NOMO-1 treated with dmso at 0.1 percent for 144 hours (cell line): ENCODE measurements at regions not wholly inside any gene's neighbourhood (a gene's known extent, or its start where the extent isn't known, plus 50 kb on each side); places are given as distances from the start of the nearest gene placed in this dataset.

Experiments
- DNase-seq: peaks from one replicate; lab custom pipeline; 2025; ENCODE audit not compliant: unreplicated experiment; lab: John Stamatoyannopoulos, UW

DNA sequence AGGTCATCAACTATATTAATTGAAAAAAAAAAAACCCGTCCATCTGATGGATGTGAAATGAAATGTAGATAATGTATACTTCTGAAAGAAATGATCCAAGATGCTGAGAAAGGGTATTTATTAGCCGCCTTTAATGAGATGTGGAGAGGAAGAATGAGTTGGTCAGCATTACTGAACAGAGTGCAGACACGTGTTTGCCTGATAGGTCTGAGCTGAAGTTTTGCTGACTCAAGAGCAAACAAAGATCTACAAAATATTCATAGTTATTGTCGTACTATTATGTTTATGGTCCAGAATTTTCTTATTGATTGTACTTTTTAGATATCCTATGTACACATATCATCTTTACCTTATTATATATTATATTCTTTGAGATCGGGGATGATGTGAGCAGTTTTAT lies 235.3 kb downstream of the RDH14 start:
- no peak for DNase-seq

DNA sequence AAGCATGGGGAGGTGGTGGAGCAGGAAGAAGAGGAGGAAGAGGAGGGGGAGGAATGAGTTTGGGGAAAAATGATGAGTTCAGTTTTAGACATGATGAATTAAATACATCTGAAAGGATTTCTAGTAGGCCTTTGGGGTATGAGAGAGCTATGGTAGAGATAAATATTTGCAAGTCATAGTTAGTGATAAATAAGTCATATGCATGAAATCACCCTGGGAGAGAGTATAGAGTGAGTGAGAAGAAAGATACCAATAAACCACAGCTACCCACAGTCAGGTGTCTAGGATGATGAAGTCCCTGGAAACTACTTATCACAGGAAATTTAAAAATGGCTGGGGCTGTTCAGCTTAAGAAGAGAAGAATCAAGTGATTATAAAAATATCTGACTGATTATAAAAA lies 240.5 kb downstream of the RDH14 start:
- DNase-seq, result no peak

DNA sequence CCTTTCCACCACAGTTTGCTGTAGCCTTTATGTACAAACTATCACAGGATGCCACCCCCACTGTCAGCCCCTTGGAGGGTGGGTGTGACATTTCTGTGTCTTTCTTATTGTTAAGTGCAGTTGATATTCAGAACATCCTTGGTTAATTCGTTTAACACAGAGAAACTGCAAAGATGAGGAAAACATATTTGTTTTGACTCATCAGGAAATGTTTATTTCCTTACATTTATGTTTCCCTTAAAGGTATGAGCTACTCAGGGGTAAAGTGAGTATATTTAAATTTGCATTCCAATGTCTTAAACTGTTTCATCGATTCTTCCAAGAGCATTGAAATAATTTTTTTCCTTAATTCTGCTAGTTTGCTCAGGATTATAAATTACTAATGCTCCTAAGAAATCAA lies 243.4 kb downstream of the RDH14 start:
- no peak for DNase-seq

DNA sequence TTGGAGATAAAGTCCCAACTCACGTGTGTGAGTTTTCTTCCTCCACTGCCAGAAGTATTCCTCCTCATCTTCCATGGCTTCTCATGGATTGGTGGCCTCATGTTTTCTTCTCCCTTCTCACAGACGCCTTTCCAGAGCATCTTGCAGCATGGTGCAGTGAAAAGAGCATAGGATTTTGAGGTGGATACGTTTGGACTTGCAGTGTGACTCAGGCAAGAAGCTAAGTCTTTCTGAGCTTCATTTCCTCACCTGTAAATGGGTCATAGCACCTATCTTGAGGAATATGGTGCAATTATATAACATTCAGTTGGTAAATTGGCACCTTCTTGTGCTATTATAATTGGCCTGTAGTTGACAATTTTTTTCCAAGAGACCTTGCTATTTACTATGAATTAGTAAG lies 247.6 kb downstream of the RDH14 start:
- no peak for DNase-seq

DNA sequence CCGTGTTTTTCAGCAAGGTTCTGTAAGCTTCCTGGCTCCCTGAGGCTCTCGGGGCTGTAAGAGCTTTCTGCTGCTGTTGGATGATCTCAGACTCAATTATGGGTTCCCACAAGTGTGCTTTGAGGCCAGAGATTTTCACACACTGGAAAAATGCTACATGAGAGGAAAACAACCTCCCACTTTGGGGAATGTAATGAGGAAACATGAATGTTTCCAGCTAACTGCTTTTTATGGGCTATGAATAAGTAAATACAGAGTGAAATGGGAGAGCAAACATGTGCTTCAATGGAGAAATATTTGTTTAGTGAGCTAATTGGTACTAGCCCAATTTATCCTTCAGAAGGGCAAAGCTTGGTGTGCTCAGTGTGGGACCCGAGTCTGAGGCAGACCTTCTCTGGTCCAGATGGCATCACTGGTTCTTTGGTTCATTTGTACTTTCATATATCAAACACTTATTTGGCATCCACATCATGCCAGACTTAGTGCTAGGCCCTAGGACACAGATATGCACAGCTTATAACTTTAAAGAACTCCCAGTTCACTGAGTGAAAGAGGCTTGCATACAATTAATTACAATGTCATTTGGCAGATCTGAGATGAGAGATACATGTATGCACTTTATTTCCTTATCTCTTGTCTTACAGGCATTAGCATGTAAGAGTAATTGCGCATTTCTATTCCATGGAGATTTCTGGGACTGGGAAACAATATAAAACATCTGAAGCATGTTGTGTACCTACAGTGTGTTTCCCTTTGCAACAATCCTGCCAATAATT lies 248.8 kb downstream of the RDH14 start:
- no peak for DNase-seq

DNA sequence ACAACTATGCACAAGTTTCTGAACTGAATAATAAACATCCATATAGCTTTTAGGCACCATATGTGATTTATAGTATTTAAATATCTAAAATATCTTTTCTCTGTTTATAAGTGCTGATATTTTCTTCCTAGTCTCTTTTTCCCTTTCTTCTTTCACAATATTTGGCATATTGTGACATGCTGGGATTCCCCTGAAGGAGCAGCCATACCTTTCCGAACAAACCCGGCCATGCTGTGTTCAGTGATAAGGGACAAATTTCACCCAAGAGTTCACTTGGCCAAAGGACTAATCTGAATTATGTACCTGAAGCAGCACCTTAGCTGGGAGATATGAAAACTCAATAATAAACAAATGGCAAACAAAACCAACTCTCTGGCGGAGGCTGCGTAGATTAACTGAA lies 250.8 kb downstream of the RDH14 start:
- no peak for DNase-seq

DNA sequence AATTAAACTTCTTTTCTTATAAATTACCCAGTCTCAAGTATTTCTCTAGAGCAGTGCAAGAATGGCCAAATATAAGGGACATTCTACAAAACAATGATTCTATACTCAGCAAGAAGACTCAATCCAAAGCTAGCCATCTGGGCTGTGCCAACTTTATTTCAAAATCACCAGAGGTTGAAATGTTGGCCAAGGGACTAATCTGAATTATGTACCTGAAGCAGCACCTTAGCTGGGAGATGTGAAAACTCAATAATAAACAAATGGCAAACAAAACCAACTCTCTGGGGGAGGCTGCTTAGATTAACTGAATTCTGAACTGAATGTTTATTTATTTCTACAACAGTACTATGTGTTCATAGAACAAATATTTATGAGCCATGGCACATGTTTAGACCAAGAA lies 251.3 kb downstream of the RDH14 start:
- DNase-seq, result no peak

DNA sequence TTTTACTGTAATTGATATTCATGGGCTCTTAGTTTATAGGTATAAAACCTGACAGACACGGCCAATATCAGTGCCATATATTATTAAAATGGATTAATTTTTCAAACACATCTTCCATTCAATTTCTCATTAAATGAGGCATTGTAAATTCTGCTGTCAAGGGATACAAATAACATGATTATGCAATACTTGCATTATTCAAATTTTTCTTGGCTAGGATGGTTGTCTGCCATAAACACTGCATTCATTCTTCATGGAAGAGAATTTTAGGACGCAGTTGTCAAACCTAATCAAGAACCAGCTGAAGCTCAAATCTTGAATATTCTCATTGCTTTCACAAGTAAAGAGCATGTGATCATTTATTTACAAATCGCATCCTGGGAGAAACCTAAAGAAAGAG lies 255.6 kb downstream of the RDH14 start:
- DNase-seq, result no peak

DNA sequence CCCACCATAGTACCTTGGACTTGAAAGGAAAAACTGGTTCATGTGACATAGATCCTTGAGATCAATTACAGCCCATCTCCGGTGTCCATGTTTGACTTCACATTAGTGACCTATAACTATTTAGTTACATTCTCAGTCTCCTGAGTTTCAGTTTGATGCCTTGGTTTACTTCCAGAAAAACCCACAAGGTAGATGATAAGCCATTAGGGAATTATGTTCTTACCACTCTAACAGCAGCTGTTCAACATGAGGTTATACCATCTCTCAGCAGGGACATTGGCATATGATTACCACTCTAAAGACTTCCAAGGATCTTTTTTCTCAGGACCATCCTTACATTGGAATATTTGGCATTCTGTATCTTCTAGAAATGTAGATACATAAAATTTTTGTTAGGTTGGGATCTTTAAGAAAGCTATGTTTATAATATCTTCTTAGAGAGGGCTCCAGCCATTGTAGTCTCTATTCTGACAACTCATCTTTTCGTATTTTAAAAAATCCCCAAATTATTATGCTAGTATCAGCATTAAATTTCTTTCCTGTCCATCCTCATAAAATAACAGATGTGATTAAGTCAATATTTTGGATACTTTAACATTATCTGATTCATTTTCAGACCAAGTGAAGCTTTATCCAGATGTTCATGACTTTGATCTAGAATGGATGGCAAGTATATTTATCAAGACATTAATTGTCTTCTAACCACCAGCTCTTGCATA lies 258.9 kb downstream of the RDH14 start:
- DNase-seq, result no peak

DNA sequence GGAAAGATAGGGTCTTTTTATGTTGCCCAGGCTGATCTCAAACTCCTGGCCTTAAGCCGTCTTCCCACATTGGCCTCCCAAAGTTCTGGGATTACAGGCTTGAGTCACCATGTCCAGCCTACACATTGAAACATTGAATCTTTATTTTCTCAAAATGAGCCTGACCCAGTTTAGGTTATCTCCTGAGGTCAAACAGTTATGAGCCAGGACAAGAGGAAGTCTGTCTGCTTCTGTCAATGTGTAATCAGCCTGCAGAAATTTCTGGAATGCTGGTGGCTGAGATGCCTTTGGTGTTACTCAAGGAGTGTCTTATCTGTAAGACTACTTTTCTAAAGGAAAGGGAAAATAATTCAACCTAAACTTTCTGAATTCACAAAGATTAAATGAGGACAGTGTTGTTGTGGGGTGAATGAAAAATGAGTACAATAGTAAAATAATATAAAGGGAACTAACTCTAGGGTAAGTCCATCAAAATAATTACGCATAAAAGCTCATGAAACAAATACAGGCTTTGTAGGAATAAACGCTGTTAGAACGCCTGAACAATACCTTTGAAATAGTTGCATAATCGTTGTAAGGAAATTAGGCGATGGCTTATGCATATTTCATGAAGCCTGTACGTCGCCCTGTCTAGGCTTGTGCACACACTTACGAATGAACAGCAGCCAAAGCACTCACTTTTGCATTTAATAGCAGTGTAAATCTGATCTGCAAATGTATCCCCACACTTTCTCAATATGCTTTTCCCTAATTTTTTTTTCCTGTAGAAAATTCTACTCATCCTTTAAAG lies 260.8 kb downstream of the RDH14 start:
- no peak for DNase-seq

DNA sequence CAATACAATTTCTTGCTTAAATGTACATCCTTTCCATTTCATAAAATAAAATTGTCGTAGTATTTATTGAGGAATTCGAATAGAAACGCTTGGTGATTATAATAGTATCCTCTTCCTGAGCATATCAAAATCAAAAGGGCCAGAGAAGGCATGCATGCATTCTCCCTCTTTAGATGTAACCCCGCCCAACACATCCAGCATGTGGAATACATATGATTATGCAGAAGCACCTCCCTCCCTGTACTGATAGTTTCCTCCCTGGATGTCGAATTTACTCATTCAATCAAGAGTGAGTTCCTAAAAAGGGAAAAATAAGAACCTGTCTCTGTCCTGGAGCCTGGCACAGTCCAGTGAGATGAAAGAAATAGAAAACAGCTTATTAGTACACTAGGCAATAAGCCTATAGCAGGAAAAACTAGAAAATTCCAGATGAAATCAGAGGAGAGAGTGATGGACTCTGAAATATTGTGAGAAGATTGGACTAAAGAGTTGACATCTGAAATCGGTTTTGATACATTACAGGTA lies 262.9 kb downstream of the RDH14 start:
- DNase-seq, result no peak

DNA sequence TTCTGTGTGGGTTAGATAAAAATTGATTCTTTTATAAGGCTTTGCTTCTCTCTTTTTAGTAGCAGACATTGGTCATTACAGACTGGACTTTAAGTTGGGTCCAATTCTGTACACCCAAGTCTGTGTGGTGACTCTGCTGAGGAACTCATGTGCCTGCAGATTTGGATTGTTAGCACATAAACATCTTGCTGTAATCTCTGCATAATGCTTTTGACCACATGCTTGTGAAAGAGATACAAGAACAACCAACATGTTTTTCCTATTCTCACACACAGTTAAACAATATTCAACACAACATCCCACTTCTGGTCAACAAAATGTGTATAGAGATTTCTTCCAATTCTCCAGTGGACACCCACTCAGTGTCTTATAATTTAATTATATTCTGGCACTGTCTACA lies 270.1 kb downstream of the RDH14 start:
- DNase-seq, result no peak

DNA sequence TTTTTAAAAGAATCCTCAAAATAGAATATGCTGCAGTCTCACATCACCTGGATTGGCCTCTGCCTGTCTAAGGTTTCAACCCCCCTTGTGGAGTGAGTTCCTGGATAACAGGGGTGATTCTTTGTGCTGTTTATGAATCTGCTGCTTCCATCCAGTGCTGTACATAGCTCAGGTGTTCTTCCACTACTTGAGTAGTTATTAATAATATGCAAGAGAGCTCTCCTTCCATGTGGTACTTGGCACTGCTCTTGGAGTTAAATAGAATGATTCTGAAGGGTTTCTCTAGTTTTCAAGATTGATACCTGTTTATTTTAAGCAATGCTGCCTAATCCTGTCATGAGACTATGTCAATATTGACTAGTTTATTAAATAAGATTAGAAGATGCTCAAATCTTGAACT lies 273.6 kb downstream of the RDH14 start:
- DNase-seq, result no peak

DNA sequence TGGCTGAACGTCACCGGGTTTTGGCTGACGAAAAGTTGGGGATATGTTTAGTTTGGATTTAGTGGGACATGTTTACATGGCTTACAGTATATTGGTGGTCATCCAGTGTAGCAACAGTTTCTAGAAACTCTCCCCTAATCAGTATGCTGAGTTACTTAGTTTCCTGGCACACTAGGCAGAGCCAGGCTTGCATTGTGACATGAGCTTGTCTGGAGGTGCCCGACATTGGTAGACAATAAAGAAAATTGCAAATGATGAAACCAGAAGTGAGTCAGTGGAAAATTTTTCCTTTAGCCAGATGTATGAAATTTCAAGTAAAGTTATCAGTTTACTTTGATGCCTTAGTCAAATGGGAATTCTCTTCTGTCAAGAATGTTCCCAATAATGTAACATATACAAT lies 276.1 kb downstream of the RDH14 start:
- DNase-seq, result no peak

DNA sequence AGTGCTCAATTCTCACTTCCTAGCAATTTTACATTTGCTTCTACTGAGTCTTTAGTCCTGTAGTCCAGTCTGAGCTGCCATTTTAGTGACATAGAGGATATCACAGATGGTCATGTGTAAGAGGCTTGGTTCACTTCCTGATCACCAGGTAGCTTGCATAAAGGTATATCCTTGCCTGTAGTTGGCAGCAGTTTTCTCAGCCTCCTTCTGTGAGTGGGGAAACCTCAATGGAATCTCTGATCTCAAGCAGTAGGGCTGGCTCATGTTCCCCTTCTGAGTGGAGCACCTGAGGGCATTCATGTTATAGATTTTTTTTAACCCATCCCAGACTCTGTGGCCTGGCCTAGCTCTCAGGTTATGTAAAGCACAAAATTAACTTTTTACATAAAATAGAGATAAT lies 278.4 kb downstream of the RDH14 start:
- DNase-seq, result no peak

DNA sequence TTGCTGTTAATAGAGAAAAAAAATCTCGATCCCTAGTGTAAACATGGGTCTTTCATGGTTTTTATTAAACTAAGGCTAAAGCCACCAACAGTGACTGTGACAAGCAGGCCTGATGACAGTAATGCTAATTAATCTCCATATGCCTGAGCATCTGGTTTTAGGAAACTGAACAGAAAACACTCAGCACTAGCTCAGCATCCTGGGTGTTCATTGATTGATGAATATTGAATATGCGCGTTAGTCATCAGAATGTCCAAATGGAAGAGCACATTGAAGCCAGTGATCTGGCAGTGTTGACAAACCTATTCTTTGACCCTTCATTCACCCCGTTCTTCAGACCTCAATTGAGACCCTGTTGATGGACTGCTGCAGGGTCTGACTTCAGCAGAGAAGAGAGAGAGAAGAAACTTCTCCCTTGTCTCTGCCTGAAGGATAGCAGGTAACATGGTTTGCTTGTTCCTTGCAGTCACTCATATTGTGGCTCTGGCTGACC lies 283.8 kb downstream of the RDH14 start:
- no peak for DNase-seq

DNA sequence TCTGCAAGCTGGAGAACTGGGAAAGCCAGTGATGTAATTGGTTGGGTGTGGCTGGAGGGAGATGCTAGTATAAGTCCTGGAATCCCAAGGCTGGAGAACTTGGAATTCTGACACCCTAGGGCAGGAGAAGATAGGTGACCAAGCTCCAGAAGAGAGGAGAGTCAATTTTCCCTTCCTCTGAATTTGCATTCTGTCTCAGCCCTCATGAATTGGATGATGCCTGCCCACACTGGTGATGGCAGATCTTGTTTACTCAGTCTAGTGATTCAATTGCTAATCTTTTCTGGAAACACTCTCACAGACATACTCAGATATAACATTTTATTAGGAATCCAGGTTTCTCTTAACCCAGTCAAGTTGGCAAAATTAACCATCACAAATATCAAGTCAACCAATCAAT lies 287.2 kb downstream of the RDH14 start:
- DNase-seq, result no peak

DNA sequence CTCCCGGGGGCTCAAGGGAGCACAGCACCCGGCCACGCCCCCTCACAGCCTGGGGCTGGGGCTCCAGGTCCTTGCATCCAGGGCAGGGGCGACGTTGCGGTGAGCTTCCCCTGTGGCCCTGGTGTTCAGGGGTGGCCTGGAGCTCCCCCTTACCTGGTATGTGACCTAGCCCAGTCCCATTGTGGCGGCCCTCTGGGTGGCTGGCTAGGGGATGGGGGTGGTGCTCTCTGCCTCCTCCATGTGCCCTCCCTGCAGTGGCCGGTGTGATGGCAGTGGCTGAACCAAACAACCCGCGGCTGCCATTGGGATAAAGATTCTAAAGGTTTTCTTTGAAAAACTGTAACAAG lies 288.3 kb downstream of the RDH14 start:
- no peak for DNase-seq

DNA sequence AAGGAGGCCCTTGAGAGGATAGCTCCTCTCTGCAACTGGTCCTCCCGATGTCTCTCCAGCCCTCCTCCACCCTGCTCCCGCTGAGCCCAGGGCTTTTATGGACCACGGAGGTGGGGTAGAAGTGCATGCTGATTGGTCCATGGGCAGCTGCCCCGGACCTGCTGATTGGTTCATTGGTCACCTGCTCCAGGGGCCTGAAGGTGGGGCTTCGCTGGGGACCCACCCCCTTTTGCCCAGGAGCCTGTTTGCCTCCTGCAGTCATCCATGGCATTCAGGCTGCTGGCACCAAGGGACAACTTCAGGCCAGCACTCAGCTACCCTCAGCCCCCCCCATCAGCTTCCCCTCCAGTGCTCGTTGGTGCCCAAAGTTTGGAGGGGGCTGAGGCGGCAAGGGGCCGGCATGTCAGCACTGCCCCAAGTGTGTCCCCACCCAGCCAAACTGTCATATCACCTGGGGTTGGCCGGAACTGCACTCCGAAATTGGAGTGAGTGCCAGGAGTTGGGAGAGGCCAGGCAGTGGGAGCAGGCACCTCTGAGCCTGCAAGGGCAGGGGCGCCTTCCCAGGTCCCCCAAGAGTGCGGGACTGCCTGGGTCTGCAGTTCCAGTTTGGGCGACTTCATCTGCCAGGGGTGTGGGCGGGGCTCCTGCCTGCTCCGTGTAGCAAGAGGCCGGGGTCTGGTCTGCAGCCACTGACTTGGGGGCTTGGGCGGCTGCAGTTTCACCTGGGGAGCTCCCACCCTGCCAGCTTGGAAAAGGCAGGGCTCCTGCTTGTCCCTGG lies 288.9 kb downstream of the RDH14 start:
- DNase-seq, result no peak

DNA sequence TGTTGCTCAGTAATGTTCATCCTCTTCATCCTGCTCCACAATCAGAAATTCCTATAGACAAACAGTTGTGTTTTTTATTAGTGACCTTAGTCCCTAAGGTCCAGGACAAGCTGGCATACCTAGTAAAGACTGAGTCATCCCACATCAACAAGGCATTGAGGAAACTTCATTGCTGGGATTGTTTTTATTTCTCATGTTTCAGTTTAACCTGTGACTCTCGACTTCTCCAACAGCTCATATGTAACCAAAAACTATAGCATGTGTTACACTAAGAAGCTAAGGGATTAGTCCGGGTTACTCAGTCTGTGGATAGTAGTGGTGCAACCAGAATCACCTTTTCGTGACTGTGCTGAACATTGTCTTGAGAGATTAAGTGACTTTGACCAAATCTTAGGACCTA lies 292.1 kb downstream of the RDH14 start:
- no peak for DNase-seq

DNA sequence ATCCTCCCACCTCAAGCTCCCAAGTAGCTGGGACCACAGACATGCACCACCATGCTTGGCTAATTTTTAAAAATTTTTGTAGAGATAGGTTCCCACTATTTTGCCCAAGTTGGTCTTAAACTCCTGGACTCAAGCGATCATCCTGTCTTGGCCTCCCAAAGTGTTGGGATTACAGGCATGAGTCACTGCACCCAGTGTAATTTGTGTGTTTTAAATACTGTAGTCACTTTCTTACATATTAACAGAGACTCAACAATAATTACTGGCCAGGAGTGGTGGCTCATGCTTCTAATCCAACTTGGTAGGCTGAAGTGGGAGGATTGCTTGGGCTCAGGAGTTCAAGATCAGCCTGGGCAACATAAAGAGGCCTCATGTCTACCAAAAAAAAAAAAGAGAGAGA lies 293.0 kb downstream of the RDH14 start:
- no peak for DNase-seq
